GM13976 (cell line): ENCODE measurements at regions not wholly inside any gene's neighbourhood (a gene's known extent, or its start where the extent isn't known, plus 50 kb on each side); places are given as distances from the start of the nearest gene placed in this dataset.

Source experiments
- DNase-seq: peaks from one replicate; pipeline ENCODE4 v3.0.0; 2012; ENCODE audit warnings: low spot score
- in situ Hi-C: fragments of 300-500 bp; cut with MboI; formaldehyde crosslinking; loops from one replicate; pipeline ENCODE4 v1.12.0; 2022; ENCODE audit warnings: low sequenced_read_pairs, mixed read lengths, inconsistent platforms; ENCODE audit not compliant: unreplicated experiment
- TF ChIP-seq, protein P1 (sequence below): IDR thresholded peaks from 2 replicates; pipeline ENCODE4 v1.5.1; 2012; ENCODE audit warnings: borderline replicate concordance, mild to moderate bottlenecking; ENCODE audit not compliant: insufficient read depth; ENCODE audit errors: extremely low read depth, missing control alignments, control extremely low read depth

DNA sequence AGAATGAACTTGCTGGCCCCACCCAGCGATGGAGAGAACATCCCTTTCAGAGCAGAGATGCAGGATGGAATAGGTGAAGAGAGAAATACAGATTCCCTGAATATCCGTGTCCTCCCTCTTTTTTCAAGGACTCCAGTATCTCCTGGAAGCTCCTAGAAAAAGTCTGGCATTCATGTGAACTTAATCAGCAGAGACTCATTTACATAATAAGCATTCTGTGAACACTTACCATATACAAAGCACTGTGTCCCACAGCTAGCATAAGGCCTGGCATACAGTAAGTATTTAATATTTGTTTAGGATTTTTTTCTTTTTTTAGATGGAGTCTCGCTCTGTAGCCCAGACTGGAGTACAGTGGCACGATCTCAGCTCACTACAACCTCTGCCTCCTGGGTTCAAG lies 208.5 kb upstream of the RPL38 start:
- no peak for DNase-seq

DNA sequence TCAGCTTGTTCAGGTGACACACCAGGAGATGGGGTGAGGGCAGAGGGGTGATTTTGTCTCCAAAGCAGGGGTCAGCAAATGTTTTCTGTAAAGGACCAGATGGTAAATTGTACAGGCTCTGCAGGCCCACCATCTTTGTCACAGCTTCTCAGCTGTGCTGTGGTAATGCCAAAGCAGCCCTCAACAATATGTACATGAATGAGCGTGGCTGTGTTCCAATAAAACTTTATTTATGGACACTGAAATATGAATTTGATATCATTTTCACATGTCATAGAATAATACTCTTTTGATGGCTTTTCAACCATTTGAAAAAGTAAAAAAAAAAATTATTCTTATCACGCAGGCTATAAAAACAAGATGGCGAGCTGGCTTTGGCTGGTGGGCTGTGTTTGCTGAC lies 206.4 kb upstream of the RPL38 start:
- DNase-seq = no peak
- TF ChIP-seq, protein P1, sequence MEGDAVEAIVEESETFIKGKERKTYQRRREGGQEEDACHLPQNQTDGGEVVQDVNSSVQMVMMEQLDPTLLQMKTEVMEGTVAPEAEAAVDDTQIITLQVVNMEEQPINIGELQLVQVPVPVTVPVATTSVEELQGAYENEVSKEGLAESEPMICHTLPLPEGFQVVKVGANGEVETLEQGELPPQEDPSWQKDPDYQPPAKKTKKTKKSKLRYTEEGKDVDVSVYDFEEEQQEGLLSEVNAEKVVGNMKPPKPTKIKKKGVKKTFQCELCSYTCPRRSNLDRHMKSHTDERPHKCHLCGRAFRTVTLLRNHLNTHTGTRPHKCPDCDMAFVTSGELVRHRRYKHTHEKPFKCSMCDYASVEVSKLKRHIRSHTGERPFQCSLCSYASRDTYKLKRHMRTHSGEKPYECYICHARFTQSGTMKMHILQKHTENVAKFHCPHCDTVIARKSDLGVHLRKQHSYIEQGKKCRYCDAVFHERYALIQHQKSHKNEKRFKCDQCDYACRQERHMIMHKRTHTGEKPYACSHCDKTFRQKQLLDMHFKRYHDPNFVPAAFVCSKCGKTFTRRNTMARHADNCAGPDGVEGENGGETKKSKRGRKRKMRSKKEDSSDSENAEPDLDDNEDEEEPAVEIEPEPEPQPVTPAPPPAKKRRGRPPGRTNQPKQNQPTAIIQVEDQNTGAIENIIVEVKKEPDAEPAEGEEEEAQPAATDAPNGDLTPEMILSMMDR = no peak
- in situ Hi-C loops = no loop called here

More for the DNA sequence above, 208.5 kb upstream of the RPL38 start:
- in situ Hi-C loops = no loop called here
- TF ChIP-seq, protein P1 = no peak

DNA sequence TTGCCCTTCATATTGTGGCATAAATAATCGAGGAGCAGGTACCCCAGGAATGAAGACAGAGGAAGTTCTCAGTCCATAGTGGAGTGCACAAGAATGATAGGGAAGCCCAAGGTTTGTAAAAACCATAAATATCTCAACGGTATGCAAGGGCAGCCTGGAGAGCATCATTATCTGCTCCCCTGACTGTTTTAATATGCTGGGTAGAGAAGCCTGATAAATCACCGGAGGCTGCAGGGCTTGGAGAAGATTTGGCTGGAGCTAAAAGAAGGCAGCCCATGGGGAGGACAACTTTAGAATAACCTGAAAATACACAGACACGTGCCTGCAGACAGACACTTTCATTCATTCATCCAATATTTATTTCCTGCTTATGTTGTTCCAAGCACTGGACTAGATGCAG lies 205.2 kb upstream of the RPL38 start:
- no peak for DNase-seq
- TF ChIP-seq, protein P1 = no peak
- in situ Hi-C loops = no loop called here

DNA sequence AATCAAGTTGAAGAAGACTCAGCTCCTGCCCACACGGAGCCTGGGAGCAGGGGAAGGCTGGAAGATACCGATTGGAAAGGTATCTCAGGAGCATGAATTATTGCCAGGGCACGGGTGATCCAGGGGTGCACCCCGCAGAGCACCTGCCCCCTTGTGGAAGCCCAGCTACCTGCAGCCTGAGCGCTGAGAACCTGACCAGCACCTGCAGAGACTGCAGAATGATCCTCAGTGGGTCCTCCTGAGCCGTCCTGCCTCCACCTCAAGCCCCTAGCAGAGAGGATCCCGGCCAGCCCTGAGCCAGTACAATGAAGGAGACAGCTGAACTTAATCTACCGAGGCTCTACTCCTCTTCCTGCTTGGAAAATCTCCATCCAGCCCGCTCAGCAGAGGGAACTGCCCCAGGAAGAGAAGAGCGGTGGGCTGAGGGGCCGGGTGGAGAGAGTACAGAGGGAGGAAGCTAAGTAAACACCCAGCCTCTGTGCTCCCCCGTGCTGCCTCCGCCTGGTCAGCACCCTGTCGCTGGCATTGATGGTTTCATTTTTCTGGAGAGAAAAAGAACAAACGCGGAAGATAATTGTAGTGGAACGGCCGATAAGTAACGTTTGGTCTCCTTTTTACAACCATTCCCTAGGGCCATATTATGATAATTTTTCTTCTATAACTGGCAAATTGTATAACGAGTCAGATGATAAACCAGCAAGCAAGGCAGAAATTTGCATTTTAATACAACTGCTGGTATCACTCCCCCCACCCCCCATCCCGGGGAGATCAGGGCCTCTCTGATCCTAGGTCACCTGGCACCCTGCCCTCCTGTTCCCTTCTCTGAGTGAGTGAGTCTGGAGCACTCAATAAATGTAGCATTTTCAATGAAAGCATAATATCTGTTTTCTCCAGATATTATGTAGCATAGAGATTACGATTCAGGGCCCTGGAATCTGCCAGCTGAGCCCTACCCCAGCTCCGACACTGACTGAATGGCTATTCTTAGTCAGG lies 204.5 kb upstream of the RPL38 start:
- in situ Hi-C loops = no loop called here
- TF ChIP-seq, protein P1 = peak; percentile 82
- peak; percentile 82 for DNase-seq

DNA sequence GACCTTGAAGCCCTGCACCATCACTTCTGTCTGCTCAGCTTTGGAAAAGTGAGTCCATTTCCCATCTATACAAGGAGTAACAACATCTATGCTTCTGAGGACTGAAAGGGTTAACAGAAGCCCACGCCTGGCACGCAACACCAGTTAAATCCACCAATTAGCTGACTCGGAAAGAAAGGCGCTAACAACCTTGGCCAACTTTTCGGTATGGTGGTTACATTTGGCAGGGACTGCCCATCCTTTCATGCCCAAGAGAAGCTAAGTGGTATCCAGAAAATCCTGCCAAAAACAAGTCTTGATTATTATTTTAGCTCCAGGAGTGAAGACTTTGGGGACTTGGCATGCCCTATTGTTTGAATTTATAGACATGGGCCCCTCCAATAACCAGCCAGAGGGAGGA lies 202.3 kb upstream of the RPL38 start:
- DNase-seq = no peak
- in situ Hi-C loops = no loop called here
- TF ChIP-seq, protein P1 = no peak

DNA sequence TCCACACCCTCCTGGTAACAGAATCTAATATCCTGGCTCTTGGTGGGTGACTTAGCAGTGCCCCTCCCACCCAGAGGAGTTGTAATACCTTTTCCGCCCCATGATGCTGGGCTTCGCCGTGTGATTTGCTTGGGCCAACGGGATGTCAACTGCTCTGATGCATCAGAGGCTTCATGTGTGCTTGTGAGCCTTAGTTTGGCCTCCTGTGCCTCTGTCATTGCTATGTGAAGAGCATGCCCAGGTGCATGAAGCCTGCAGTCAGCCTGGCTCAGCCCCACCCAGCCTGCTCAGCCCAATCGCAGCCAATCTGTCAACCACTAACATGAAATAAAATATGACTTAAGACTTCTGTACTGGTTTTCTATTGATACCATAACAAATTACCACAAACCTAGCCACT lies 201.2 kb upstream of the RPL38 start:
- TF ChIP-seq, protein P1 = no peak
- no peak for DNase-seq
- in situ Hi-C loops = no loop called here
